Astrocyte of the spinal cord (primary cell): ENCODE measurements at regions not wholly inside any gene's neighbourhood (a gene's known extent, or its start where the extent isn't known, plus 50 kb on each side); places are given as distances from the start of the nearest gene placed in this dataset.

Experiments
- DNase-seq: peaks from one replicate; pipeline ENCODE4 v3.0.0; 2011; ENCODE audit warnings: low read depth, low spot score
- H3K4me3 ChIP-seq: 2 replicates; pipeline ENCODE4 v1.5.1; 2011; ENCODE audit warnings: low read depth, mild to moderate bottlenecking, low read length, moderate library complexity
- in situ Hi-C: cut with HindIII; loops from 2 replicates; pipeline ENCODE4 v1.10.0; 2017; ENCODE audit warnings: low sequenced_read_pairs
- TF ChIP-seq, protein P1 (sequence below): IDR thresholded peaks from 2 replicates; pipeline ENCODE4 v1.5.1; 2012; ENCODE audit warnings: low read depth, mild to moderate bottlenecking, low read length, inconsistent platforms

DNA sequence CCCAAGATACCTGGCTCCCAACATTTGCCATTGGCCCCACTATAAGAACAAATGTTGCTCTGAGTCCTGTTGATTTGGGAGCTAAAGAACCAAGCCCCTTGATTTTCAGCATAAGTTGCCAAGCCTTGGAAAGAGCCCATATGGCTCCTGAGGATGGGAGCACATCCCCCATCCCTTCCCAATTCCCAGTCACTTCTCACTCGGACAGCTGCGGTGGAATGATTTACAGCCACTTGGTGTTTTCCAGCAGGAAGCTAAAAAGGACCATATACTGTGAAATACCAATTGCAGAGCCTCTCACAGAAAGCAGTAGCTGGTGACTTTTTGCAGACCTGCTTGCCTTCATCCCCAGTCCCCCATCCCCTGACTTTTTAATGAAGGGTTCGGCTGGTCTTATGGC is 524.6 kb downstream of the GRIN2A start:
- in situ Hi-C loops, result no loop called here
- TF ChIP-seq, protein P1, sequence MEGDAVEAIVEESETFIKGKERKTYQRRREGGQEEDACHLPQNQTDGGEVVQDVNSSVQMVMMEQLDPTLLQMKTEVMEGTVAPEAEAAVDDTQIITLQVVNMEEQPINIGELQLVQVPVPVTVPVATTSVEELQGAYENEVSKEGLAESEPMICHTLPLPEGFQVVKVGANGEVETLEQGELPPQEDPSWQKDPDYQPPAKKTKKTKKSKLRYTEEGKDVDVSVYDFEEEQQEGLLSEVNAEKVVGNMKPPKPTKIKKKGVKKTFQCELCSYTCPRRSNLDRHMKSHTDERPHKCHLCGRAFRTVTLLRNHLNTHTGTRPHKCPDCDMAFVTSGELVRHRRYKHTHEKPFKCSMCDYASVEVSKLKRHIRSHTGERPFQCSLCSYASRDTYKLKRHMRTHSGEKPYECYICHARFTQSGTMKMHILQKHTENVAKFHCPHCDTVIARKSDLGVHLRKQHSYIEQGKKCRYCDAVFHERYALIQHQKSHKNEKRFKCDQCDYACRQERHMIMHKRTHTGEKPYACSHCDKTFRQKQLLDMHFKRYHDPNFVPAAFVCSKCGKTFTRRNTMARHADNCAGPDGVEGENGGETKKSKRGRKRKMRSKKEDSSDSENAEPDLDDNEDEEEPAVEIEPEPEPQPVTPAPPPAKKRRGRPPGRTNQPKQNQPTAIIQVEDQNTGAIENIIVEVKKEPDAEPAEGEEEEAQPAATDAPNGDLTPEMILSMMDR, result no peak
- H3K4me3 ChIP-seq, result no peak overlapping the region
- DNase-seq, result no peak

DNA sequence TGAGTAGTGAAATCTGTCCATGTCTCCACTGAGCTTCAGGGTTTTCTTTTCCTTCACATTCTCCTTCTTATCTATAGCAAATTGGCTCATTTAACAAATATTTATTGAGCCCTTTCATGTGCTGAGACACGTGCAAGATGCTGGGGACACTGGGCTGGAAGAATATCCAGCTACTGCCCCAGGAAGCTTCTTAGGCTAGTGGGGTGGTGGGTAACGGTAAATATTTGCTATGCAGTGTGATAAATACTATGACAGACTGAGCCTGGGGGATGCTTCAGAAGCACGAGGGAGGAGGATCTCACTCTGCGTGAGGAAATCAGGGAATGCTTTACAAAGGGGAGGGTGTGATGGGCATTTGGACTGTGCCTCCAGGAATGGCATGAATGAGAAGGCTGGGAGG is 524.1 kb downstream of the GRIN2A start:
- no peak overlapping the region for H3K4me3 ChIP-seq
- no peak for DNase-seq
- TF ChIP-seq, protein P1, result no peak
- in situ Hi-C loops, result no loop called here

DNA sequence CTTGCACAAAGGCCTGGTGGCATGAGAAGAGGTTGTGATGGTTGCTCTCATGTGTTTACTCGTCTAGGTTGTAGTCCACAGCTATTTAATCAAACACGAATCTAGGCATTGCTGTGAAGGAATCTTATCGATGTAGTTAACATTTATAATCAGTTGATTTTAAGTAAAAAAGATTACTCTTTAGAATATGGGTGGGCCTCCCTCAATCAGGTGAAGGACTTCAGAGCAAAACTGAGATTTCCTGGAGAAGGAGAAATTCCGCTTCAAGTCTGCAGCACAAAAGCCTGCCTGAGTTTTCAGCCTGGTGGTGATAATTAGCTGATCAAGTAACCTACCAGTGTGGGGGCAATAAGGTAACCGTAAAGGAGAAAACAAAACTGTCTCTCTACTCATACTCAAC is 523.6 kb downstream of the GRIN2A start:
- TF ChIP-seq, protein P1, result no peak
- in situ Hi-C loops, result no loop called here
- no peak overlapping the region for H3K4me3 ChIP-seq
- DNase-seq, result no peak

DNA sequence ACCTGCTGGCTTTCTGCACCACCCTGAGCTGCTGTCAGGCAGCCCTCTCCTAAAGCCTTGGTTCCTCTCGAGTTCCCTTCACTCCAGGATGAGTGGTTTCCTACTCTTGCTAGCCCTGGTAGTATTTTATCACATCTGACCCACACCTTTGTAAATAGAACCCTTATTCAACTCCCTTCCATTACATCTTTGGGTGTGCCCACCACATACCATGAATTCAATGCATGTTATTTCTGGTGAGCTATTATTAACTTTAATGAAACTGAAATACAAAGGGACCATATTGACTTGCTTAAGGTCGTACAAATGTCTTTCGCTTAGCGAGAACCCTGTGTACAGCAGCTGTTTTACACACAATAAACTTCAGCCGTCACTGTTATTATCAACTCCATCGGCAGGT is 521.3 kb downstream of the GRIN2A start:
- no peak overlapping the region for H3K4me3 ChIP-seq
- in situ Hi-C loops, result no loop called here
- TF ChIP-seq, protein P1, result no peak
- no peak for DNase-seq

DNA sequence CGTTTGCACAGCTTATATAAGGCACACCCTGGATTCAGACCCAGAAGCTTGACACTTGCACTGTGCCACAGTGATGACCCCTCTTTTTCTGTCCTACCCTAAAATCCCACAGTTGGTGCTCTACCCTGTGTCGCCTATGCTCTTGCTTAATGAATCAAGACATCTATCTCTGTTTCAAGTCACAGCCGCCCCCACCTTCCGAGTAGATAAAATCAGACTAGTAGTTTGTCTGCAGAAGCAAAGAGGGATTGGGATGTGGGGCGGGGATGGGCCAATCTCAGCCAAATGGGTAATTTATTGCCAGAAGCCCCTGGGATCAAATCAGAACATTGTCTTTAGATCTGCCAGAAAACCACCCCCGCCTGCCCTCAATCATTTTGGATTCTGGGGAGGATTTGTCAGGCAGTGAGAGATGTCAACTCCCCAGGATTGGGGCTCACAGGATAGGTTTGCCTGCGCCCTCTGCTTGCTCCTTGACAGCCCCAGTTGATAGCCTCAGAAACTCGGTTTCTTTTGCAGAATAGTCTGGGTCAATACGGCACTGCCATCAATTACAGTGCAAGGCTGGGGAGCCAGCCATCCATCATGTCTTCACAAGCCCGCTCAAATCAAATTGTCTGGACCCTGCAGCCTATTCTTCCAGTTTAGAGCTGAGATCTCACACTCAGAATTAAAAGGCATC is 520.8 kb downstream of the GRIN2A start:
- in situ Hi-C loops, result no loop called here
- DNase-seq, result no peak
- no peak overlapping the region for H3K4me3 ChIP-seq
- TF ChIP-seq, protein P1, result no peak

DNA sequence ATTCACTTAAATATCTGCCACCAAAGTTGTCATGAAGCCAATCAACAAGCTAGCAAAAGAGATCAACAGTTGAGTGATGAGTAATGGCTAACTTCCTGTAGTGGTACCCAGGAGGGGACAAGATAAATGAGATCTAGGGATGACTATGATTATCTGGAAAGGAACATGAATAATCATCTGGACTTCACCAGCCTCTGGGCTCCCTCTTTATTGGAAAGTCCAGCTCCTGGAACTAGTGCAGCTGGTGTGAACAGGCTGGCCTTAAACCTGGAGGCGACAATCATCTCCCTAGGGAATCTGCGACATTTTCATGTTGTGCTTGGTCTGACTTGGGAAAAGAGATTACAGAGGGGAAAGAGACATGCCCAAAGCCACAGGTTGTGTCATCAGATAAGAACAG is 518.6 kb downstream of the GRIN2A start:
- no peak for DNase-seq
- no peak overlapping the region for H3K4me3 ChIP-seq
- TF ChIP-seq, protein P1, result no peak
- in situ Hi-C loops, result no loop called here
